ENCODE measurements at regions not wholly inside any gene's neighbourhood (a gene's known extent, or its start where the extent isn't known, plus 50 kb on each side); places are given as distances from the start of the nearest gene placed in this dataset.

- TF ChIP-seq, protein P1, sequence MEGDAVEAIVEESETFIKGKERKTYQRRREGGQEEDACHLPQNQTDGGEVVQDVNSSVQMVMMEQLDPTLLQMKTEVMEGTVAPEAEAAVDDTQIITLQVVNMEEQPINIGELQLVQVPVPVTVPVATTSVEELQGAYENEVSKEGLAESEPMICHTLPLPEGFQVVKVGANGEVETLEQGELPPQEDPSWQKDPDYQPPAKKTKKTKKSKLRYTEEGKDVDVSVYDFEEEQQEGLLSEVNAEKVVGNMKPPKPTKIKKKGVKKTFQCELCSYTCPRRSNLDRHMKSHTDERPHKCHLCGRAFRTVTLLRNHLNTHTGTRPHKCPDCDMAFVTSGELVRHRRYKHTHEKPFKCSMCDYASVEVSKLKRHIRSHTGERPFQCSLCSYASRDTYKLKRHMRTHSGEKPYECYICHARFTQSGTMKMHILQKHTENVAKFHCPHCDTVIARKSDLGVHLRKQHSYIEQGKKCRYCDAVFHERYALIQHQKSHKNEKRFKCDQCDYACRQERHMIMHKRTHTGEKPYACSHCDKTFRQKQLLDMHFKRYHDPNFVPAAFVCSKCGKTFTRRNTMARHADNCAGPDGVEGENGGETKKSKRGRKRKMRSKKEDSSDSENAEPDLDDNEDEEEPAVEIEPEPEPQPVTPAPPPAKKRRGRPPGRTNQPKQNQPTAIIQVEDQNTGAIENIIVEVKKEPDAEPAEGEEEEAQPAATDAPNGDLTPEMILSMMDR (IDR thresholded peaks at IDR 0.05; ENCODE audit: borderline replicate concordance, extremely low read depth, low read length, poor library complexity, severe bottlenecking): no peak
- no peak for TF ChIP-seq EZH2 (IDR thresholded peaks at IDR 0.05; ENCODE audit: borderline replicate concordance, low read depth, low read length, severe bottlenecking)
Measured at GRCh38 chr2:18899725-18900124, 310.4 kb upstream of the NT5C1B start.
